Heart left ventricle (tissue), 13 donors: ENCODE measurements at regions not wholly inside any gene's neighbourhood (a gene's known extent, or its start where the extent isn't known, plus 50 kb on each side); places are given as distances from the start of the nearest gene placed in this dataset.

Experiments
- CTCF ChIP-seq, 12 donors: fragments of 200-600 bp; sonication (generic) in 4 of 12; IDR thresholded peaks; one replicate each; pipeline versions ENCODE4 v1.5.0 to v1.8.0; 2018 to 2022; ENCODE audit warnings: antibody characterized with exemption in 12 of 12, mild to moderate bottlenecking in 5 of 12
- POLR2A ChIP-seq, 2 donors: fragments of 450-650 bp; IDR thresholded peaks; one replicate each; pipeline ENCODE4 v1.6.1; 2017; ENCODE audit warnings: antibody characterized with exemption in 2 of 2, mild to moderate bottlenecking in 2 of 2, moderate library complexity in 2 of 2
- donor health status: ischemic (EF 13 %, LVEDD 7.1; RV severe dilation, severe dysfunction).
- donor health status: DM: no; HTN: yes; CAD: no.
- donor health status: DM: no; HTN: no; CAD: no.
- donor health status: ischemic (EF 25% LVEDD 6.9; RV normal size, moderate dysfunction).
- donor health status: ischemic (EF 25% LVEDD 5.7; RV mildly dilated, moderate dysfunction).
- donor health status: ischemic (EF 35%, LVEDD 5.7; RV mildly dilated, moderate dysfunction).
- donor health status: nonischemic (EF 11% LVEDD 7.7; RV severe dilation, severe dysfunction).
- donor health status: DM: yes; HTN: yes; CAD: no.
- donor health status: PGD.
- donor health status: ischemic (EF 29% LVEDD 5.4; RV normal size, mild dysfunction).
- donor health status: nonischemic (EF 23%, LVEDD 6.1; RV moderate dilation, normal function).

GRCh38 chr15:54707805-54708752 is 488.7 kb downstream of the RSL24D1 start:
- TF ChIP-seq CTCF (IDR thresholded peaks at IDR 0.05) (no peak), POLR2A (IDR thresholded peaks at IDR 0.05) (no peak)
